ENCODE measurements at regions not wholly inside any gene's neighbourhood (a gene's known extent, or its start where the extent isn't known, plus 50 kb on each side); places are given as distances from the start of the nearest gene placed in this dataset.

GRCh38 chr16:19361587-19361986, 56.1 kb upstream of the TMC5 start:
- Histone ChIP-seq H3K36me3 (ENCODE audit: insufficient read depth, low read length) (no peaks in the 10 kb centered on the region), H3K4me1 (ENCODE audit: control insufficient read depth, insufficient read depth, low read length, unreplicated experiment) (no peaks in the 10 kb centered on the region), H3K4me3 (ENCODE audit: low read depth, low read length) (no peak overlapping the region), H2AFZ (ENCODE audit: low read length, unreplicated experiment) (no peak overlapping the region), H3K27me3 (ENCODE audit: insufficient read depth, low read length) (peaks cover 32% of the 10 kb centered on the region), H3K79me2 (ENCODE audit: control insufficient read depth, insufficient read depth, low read length, unreplicated experiment) (no peaks in the 10 kb centered on the region), H3K27ac (ENCODE audit: low read depth, low read length) (no peak overlapping the region)

- Histone ChIP-seq H3K27ac (ENCODE audit: low read depth, low read length) (no peak overlapping the region), H3K36me3 (ENCODE audit: insufficient read depth, low read length) (no peaks in the 10 kb centered on the region), H3K27me3 (ENCODE audit: insufficient read depth, low read length) (peaks cover 41% of the 10 kb centered on the region), H3K79me2 (ENCODE audit: control insufficient read depth, insufficient read depth, low read length, unreplicated experiment) (no peaks in the 10 kb centered on the region), H2AFZ (ENCODE audit: low read length, unreplicated experiment) (no peak overlapping the region), H3K4me1 (ENCODE audit: control insufficient read depth, insufficient read depth, low read length, unreplicated experiment) (no peaks in the 10 kb centered on the region), H3K4me3 (ENCODE audit: low read depth, low read length) (no peak overlapping the region)
Measured at GRCh38 chr16:19363740-19364139, 53.9 kb upstream of the TMC5 start.

GRCh38 chr16:19365486-19365885, 52.2 kb upstream of the TMC5 start:
- Histone ChIP-seq H2AFZ (ENCODE audit: low read length, unreplicated experiment) (no peak overlapping the region), H3K36me3 (ENCODE audit: insufficient read depth, low read length) (no peaks in the 10 kb centered on the region), H3K4me1 (ENCODE audit: control insufficient read depth, insufficient read depth, low read length, unreplicated experiment) (no peaks in the 10 kb centered on the region), H3K4me3 (ENCODE audit: low read depth, low read length) (no peak overlapping the region), H3K79me2 (ENCODE audit: control insufficient read depth, insufficient read depth, low read length, unreplicated experiment) (no peaks in the 10 kb centered on the region), H3K27ac (ENCODE audit: low read depth, low read length) (no peak overlapping the region), H3K27me3 (ENCODE audit: insufficient read depth, low read length) (peaks cover 50% of the 10 kb centered on the region)

- Histone ChIP-seq H3K79me2 (ENCODE audit: control insufficient read depth, insufficient read depth, low read length, unreplicated experiment) (no peaks in the 10 kb centered on the region), H3K4me1 (ENCODE audit: control insufficient read depth, insufficient read depth, low read length, unreplicated experiment) (no peaks in the 10 kb centered on the region), H3K36me3 (ENCODE audit: insufficient read depth, low read length) (no peaks in the 10 kb centered on the region), H3K27ac (ENCODE audit: low read depth, low read length) (no peak overlapping the region), H2AFZ (ENCODE audit: low read length, unreplicated experiment) (no peak overlapping the region), H3K27me3 (ENCODE audit: insufficient read depth, low read length) (peaks cover 51% of the 10 kb centered on the region), H3K4me3 (ENCODE audit: low read depth, low read length) (no peak overlapping the region)
Measured at GRCh38 chr16:19366391-19366790, 51.3 kb upstream of the TMC5 start.

GRCh38 chr16:19367335-19367734, 50.3 kb upstream of the TMC5 start:
- Histone ChIP-seq H3K79me2 (ENCODE audit: control insufficient read depth, insufficient read depth, low read length, unreplicated experiment) (no peaks in the 10 kb centered on the region), H3K4me1 (ENCODE audit: control insufficient read depth, insufficient read depth, low read length, unreplicated experiment) (no peaks in the 10 kb centered on the region), H3K4me3 (ENCODE audit: low read depth, low read length) (no peak overlapping the region), H2AFZ (ENCODE audit: low read length, unreplicated experiment) (no peak overlapping the region), H3K36me3 (ENCODE audit: insufficient read depth, low read length) (no peaks in the 10 kb centered on the region), H3K27me3 (ENCODE audit: insufficient read depth, low read length) (peaks cover 58% of the 10 kb centered on the region), H3K27ac (ENCODE audit: low read depth, low read length) (no peak overlapping the region)

Measured in ACC112 (cell line).